ENCODE measurements at regions not wholly inside any gene's neighbourhood (a gene's known extent, or its start where the extent isn't known, plus 50 kb on each side); places are given as distances from the start of the nearest gene placed in this dataset.
"Not testable (repeated sequence)": the region's sequence is repeated elsewhere in the genome, so short reads cannot be mapped to it uniquely, and the experiment has no call there.

DNA sequence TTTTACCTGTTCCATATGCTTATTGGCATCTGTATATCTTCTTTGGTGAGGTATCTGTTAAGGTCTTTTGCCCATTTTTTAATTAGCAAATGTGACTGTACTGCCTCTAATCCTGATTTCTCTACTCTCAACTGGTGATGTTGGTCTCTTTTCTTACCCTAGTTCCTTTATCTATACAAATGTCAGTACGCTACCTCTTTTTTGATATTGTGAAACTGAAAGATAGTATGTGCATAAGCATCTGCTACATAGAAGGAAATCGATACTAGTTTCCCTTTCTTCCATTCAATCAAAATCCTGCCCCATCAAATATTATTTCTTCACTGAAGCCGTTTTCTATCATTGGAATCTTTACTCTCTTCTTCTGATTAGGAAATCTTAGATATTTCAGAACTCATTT, 194.9 kb upstream of the SPOPL start:
- POLR2A ChIA-PET: no interaction called here

DNA sequence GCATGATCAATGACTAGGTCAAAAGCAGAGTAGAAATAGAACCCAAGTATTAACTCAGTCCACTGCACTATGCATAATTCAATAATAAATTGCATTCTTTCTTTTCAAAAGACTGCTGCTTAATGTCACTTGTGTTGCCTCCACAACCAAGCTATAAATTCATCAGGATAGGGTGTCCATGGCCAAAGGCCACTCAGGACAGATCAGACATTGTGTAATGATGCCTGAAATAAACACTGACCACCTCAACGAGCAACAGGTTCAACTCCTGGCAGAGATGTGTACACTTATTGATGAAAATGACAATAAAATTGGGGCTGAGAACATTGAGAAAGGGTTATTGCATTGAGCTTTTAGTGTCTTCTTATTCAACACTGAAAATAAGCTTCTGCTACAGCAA, 194.5 kb upstream of the SPOPL start:
- DNase-seq (ENCODE audit: low read depth, low spot score): no peak
- ChIA-PET POLR2A (no interaction called here), CTCF (no interaction called here)
- TF ChIP-seq, protein P1, sequence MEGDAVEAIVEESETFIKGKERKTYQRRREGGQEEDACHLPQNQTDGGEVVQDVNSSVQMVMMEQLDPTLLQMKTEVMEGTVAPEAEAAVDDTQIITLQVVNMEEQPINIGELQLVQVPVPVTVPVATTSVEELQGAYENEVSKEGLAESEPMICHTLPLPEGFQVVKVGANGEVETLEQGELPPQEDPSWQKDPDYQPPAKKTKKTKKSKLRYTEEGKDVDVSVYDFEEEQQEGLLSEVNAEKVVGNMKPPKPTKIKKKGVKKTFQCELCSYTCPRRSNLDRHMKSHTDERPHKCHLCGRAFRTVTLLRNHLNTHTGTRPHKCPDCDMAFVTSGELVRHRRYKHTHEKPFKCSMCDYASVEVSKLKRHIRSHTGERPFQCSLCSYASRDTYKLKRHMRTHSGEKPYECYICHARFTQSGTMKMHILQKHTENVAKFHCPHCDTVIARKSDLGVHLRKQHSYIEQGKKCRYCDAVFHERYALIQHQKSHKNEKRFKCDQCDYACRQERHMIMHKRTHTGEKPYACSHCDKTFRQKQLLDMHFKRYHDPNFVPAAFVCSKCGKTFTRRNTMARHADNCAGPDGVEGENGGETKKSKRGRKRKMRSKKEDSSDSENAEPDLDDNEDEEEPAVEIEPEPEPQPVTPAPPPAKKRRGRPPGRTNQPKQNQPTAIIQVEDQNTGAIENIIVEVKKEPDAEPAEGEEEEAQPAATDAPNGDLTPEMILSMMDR (IDR thresholded peaks at IDR 0.05; ENCODE audit: insufficient read depth, low read length, missing control alignments): no peak
- no peak overlapping the region for H3K4me3 ChIP-seq (ENCODE audit: low read depth, low read length)

More for the DNA sequence above, 194.9 kb upstream of the SPOPL start:
- DNase-seq (ENCODE audit: low read depth, low spot score): no peak
- TF ChIP-seq, protein P1 (IDR thresholded peaks at IDR 0.05; ENCODE audit: insufficient read depth, low read length, missing control alignments): no peak
- CTCF ChIA-PET: no interaction called here
- no peak overlapping the region for H3K4me3 ChIP-seq (ENCODE audit: low read depth, low read length)

DNA sequence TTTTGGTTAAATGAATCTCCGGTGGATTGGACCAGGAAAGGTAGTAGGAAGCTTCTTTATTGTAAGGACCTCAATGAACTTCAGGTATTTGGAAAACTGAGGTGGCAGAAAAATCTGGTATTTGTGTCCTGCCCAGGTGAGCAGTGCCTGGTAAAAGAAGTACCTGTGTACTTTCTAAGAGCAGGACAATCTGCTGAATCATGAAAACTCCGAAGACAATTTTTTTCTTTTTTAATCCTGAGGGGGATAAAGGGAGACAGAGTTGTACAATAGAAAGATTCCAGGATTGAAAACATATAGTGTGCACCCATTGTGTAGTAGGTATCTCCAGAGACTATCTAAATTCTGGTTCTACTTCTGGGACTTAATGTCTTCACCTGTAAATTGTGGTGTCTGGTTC, 191.8 kb upstream of the SPOPL start:
- TF ChIP-seq, protein P1 (IDR thresholded peaks at IDR 0.05; ENCODE audit: insufficient read depth, low read length, missing control alignments): no peak
- no peak overlapping the region for H3K4me3 ChIP-seq (ENCODE audit: low read depth, low read length)
- CTCF ChIA-PET: no interaction called here
- POLR2A ChIA-PET: no interaction called here
- no peak for DNase-seq (ENCODE audit: low read depth, low spot score)

DNA sequence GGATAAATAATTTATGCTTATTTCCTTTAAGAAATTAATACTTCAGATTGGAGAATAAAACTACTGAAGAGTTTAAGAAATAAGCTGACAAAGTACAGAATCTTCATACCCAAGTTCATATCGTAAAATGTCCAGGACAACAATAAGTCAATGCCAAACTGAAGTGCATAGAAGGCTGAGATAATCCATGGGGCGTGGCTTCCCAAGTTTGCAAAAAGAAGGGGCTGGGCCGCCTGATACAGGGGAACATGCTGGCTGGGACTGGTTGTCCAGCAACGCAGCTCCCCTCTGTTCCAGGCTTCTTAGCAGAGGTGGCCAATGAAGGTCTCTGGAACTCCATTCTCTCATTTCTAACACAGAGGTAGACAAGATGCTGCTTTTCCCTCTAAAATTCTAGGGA, 189.5 kb upstream of the SPOPL start:
- H3K4me3 ChIP-seq (ENCODE audit: low read depth, low read length): no peak overlapping the region
- TF ChIP-seq, protein P1 (IDR thresholded peaks at IDR 0.05; ENCODE audit: insufficient read depth, low read length, missing control alignments): no peak
- POLR2A ChIA-PET: no interaction called here
- no peak for DNase-seq (ENCODE audit: low read depth, low spot score)
- CTCF ChIA-PET: no interaction called here

DNA sequence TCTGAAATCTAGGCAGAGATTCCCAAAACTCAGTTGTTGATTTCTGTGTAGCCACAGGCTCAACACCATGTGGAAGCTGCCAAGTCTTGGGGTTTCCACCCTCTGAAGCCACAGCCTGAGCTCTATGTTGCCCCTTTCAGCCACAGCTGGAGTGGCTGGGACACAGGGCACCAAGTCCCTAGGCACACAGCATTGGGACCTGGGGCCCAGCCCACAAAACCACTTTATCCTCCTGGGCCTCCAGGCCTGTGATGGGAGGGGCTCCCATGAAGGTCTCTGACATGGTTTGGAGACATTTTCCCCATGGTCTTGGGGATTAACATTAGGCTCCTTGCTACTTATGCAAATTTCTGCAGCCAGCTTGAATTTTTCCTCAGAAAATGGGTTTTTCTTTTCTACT, 186.0 kb upstream of the SPOPL start:
- DNase-seq (ENCODE audit: low read depth, low spot score); H3K4me3 ChIP-seq (ENCODE audit: low read depth, low read length); CTCF ChIA-PET; POLR2A ChIA-PET: not testable (repeated sequence)

DNA sequence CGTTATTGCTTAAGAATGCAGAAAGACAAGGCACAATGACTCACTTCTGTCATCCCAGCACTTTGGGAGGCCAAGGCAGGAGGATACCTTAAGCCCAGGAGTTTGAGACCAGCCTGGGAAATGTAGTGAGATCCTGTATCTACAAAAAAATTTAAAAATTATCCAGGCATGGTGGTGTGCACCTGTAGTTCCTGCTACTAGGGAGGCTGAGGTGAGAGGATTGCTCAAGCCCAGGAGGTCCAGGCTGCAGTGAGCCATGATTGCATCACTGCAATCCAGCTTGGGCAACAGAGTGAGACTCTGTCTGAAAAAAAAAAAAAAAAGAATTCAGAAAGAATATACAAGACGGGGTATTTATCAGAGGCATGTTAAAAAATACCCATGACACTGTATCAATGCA, 182.0 kb upstream of the SPOPL start:
- ChIA-PET POLR2A (no interaction called here), CTCF (no interaction called here)
- TF ChIP-seq, protein P1 (IDR thresholded peaks at IDR 0.05; ENCODE audit: insufficient read depth, low read length, missing control alignments): no peak
- DNase-seq (ENCODE audit: low read depth, low spot score): no peak
- no peak overlapping the region for H3K4me3 ChIP-seq (ENCODE audit: low read depth, low read length)

DNA sequence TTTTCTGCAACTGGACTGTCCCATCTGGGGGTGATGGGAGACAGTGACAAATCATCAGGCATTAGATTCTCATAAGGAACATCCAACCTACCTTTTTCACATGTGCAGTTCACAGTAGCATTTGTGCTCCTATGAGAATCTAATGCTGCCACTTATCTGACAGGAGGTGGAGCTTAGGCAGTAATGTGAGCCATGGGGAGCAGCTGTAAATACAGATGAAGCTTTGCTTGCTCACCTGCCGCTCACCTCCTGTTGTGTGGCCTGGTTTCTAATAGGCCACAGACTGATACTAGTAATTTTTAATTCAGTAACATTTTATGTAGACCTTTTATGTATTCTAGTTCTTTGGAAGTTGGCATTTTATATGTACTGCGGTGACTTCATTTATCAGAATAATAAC, 180.1 kb upstream of the SPOPL start:
- no peak overlapping the region for H3K4me3 ChIP-seq (ENCODE audit: low read depth, low read length)
- CTCF ChIA-PET: no interaction called here
- POLR2A ChIA-PET: no interaction called here
- TF ChIP-seq, protein P1 (IDR thresholded peaks at IDR 0.05; ENCODE audit: insufficient read depth, low read length, missing control alignments): no peak
- DNase-seq (ENCODE audit: low read depth, low spot score): no peak
